GM18868 (cell line): ENCODE measurements at regions not wholly inside any gene's neighbourhood (a gene's known extent, or its start where the extent isn't known, plus 50 kb on each side); places are given as distances from the start of the nearest gene placed in this dataset.
"Not testable (repeated sequence)": the region's sequence is repeated elsewhere in the genome, so short reads cannot be mapped to it uniquely, and the experiment has no call there.

ENCODE experiments used
- ATAC-seq: cut with Tn5 transposase; IDR thresholded peaks from one replicate; pipeline ENCODE4 v1.9.1; 2021; ENCODE audit warnings: mild to moderate bottlenecking, moderate library complexity; ENCODE audit not compliant: unreplicated experiment

DNA sequence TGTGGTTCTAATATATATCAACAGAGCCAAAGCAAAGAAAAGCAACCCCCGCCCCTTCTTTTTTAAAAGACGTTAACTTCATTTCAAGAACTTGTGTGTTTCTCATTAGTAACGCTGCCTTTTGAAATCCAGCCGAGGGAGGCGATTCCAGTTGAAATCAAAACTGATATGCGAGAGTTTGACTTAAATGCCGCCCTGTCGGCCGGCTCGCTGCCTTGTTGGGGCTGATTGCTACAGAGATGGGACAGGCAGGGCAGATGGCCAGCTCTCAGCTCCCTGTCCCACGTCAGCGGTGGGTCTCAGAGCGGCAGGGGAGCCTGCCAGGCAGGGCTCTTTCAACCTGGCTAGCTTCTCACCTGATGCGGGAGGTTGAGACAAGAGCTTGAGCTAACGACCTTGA lies 51.9 kb upstream of the ALX4 start:
- ATAC-seq = no peak

DNA sequence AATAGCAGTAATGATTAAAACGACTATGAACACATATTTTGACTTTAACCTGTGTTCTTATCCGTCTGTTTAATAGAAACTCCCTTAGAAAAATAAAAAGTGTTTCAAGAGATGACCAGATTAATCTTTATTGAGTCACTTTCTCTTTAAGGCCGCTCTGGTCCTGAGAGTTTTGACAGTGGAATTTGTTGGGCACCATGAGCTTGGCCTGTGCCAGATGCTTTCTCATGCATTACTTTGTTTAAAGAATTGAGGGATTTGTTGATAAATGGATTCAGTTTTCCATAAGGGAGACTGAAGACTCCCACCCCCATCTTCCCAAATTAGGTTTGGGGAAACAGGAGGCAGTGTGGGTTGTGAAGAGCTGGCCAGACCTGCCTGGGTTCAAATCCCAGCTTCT lies 53.2 kb upstream of the ALX4 start:
- ATAC-seq = no peak

- no peak for ATAC-seq
Observed at GRCh38 chr11:44364596-44364995, 54.7 kb upstream of the ALX4 start.

DNA sequence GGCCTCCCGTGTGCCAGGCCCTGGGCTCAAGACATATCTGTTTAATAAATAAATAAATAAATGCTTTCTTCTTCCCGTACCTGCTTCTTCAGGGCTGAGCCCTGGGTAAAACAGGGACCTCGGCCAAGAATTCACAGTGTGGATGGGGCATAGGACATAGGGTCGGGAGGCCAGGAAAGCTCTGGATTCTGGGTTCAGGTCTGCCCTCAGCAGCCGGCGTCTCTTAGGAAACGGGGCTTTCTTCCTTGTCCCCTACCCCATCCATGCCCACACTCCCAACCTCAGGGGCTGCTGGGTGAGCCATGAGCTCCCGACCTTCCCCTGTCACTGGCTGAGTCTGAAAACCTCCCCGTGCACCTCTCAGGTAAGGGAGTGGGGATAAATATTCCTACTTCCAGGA lies 55.7 kb upstream of the ALX4 start:
- no peak for ATAC-seq

DNA sequence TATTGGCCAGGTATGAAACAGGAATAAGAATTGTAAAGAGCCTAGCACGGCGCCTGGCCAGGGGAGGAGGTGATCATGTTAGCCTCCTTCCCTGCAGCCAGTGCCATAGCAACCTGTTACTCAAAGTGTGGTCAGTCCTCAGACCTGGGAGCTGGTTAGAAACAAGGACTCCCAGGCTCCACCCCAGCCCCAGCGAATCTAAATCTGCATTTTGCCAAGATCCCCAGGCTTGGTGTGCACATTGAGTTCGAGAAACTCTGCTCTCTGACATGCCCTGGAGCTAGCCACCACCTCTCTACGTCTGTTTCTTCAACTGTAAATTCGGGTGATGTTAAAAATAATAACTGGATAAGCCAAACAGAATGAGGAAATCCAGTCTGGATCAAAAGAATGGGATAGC lies 56.1 kb upstream of the ALX4 start:
- ATAC-seq = no peak

GRCh38 chr11:44366741-44367140 lies 56.8 kb upstream of the ALX4 start:
- ATAC-seq = no peak

GRCh38 chr11:44367452-44367851 lies 57.5 kb upstream of the ALX4 start:
- no peak for ATAC-seq

DNA sequence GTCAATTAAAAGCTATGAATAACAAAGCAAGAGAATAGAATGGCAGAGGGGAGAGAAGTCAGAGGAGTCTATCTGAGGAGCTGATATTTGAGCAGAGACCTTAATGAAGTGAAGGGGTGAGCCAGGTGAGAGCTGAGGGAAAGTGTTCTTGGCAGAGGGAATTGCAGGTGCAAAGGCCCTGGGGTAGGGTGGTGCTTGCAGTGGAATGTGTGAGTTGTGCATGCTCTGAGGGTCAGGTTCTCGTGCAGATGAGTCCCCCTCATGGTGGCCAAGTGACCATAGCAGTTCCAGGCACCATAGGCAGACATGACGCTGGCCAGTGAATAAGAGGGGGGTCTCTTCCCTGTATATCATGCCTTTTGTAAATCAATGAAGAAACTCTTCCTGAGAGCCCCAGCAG lies 58.9 kb upstream of the ALX4 start:
- ATAC-seq = no peak

- ATAC-seq = not testable (repeated sequence)
Observed at GRCh38 chr11:44371042-44371441, 61.1 kb upstream of the ALX4 start.

GRCh38 chr11:44371706-44372105 lies 61.8 kb upstream of the ALX4 start:
- no peak for ATAC-seq

GRCh38 chr11:44372989-44373388 lies 63.0 kb upstream of the ALX4 start:
- no peak for ATAC-seq

DNA sequence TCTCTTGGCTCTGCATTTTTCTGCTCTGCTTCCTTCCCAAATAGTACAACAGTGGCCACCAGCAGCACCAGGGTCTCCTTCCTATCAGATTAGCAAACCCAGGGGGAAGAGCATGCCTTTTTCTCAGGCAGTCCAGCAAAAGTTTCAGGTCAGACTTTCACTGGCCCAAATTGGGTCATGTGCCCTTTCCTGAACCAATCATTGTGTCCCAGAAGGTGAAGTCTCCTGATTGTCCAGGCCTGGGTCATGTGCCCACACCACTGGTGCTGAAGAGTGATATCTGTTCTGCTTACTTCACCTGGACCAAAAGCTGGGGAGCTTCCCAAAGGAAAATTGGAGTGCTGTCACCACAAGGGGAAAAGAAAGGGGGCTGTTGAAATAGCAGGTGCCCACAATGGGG lies 64.1 kb upstream of the ALX4 start:
- ATAC-seq = no peak

- no peak for ATAC-seq
Observed at GRCh38 chr11:44376423-44376822, 66.5 kb upstream of the ALX4 start.

- no peak for ATAC-seq
Observed at GRCh38 chr11:44377121-44377520, 67.2 kb upstream of the ALX4 start.

DNA sequence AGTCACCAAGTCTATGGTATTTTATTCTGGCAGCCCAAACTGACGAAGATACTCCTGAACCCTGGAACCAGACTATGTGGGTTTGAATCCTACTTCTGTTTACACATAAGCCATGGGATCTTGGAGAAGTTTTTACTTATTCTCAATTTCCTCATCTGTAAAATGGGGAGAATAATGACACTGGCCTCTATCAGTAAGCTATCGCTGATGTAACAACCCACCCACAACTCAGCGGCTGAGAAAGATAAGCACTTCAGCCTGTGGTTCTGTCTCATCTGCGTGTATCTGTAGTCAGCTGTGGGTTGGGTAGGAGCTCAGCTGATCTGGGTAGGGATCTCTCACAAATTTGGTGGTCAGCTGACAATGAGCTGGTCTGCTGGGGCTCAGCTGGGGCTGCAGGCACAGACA lies 68.0 kb upstream of the ALX4 start:
- ATAC-seq = no peak

DNA sequence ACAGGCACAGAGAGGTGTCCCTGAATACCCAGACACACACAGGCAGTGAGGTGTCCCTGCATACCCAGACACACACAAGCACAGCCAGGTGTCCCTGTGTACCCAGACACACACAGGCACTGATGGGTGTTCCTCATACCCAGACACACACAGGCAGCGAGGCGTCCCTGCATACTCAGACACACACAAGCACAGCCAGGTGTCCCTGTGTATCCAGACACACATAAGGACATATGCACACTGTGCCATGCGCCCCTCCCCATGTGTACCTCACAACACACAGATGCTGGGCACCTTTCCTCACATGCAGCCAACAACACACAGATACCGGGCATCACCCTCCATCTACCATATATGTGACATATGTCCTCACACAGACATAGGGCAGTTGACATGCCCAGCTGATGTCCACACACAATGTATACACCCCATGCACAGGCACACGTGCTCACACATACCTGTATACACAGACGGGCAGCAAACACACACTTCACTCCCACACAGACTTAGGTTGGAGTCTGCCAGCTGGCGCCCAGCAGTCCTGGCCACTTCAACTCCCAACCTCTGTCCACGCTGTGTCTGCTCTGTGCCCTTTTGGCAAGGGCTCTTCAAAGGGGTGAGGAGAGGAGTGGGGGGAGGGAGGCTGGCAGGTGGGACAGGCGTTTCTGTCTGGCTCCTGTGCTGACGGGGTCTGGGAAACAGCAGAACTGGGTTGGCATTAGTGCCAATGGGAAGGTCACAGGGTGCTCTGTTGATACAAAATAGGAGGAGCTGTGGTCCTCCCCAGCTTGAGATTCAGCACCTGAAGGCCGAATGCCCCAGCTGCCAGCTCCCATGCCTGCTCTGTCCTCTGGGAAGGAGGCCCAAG lies 69.4 kb upstream of the ALX4 start:
- ATAC-seq = no peak

DNA sequence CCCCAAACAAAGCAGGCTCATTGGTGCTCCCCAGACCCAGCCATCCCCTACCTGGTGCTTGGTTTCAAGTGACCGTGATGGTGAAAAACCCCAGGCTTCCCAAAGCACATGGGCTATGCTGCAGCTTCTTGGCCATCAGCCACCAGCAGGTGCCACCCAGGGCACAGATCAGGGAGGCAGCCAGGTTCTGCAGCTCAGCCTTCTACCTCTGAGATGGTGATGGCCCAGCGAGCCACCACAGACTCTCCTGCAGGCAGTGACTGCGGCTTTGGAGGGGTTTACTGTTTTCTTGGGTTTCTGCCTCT lies 70.0 kb upstream of the ALX4 start:
- no peak for ATAC-seq

DNA sequence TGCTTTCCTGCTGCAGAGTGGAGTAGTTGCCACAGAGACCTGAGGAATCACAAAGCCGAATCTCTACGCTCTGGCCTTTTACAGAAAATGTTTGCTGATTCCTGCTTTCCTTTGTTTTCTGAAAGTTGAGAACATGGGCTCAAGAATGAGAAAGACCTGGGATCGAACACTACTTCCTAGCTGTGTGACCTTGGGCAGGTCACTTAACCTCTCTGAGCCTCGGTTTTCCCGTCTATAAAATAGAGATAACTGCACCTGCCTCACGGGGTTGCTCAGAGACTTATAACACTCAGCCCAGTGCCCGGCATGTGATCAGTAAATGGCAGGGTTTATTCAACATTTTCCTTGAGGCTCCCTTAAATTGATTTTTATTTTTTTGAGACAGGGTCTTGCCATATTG lies 70.9 kb upstream of the ALX4 start:
- ATAC-seq = no peak

GRCh38 chr11:44381261-44381660 lies 71.3 kb upstream of the ALX4 start:
- no peak for ATAC-seq

DNA sequence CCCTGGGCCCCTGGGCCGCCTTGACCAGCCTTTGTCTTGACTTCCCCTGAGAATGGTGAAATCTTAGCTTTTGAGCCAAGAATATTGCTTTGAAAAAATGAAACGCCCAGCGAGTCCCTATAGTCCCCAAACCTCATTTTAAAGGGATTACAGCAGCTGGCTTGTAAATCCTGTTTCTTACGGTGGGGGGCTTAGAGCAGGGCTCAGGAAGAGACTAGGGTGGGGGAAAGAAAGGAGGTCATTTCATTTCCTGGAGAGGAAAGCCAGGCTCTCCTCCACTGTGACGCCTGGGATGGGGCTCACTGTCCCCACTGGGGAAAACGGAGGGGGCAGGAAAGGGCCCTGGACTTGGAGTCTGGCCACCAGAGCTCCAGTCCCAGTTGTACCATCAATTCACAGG lies 72.2 kb upstream of the ALX4 start:
- ATAC-seq = no peak

GRCh38 chr11:44382656-44383240 lies 72.8 kb upstream of the ALX4 start:
- ATAC-seq = no peak

- ATAC-seq = no peak
Observed at GRCh38 chr11:44383246-44383645, 73.3 kb upstream of the ALX4 start.

DNA sequence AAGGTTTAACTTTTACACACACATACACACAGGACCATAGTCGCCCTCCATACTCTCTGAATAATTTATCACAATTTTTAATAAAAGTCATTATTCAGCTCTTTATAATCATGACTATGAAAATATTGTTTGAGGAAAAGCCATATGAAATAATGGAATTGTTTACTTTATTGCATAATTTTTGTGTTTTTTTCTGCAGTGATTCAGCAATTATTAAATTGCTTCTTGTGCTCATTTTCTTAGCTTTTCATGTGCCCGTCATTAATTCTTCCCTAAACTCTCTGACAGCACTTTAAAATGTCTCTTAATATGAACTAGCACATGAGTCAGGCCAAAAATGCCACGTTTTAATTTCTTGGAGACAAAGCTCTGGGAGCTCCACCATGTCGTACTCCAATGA lies 77.5 kb upstream of the ALX4 start:
- no peak for ATAC-seq
